Pancreas (tissue), 10 donors: ENCODE measurements at regions not wholly inside any gene's neighbourhood (a gene's known extent, or its start where the extent isn't known, plus 50 kb on each side); places are given as distances from the start of the nearest gene placed in this dataset.
A peak's percentile ranks its signal among the peaks of the same experiment; 100 is the strongest.

Experiments
- ATAC-seq, 4 donors: fragments of 200-7000 bp; cut with Tn5 transposase; one replicate each; pipeline versions ENCODE4 v1.8.0 to v1.9.1; 2020; ENCODE audit warnings: mild to moderate bottlenecking in 4 of 4, moderate library complexity in 4 of 4
- DNase-seq, 6 donors: peaks; one replicate each; pipeline ENCODE4 v3.0.0-alpha.2; 2020
- FAIRE-seq: peaks from 2 replicates; lab custom pipeline; 2012; peaks lifted over from hg19 to GRCh38; lab: Jason Lieb, UNC
- H3K27ac ChIP-seq, 4 donors: fragments of 200-600 bp; sonication (generic); 1 replicate in 3 of 4; 2 replicates in 1 of 4; pipeline versions ENCODE4 v1.5.0 to v1.8.0; 2020
- H3K27me3 ChIP-seq, 4 donors: fragments of 200-600 bp; one replicate each; pipeline ENCODE4 v1.8.0; 2021
- H3K36me3 ChIP-seq, 3 donors: fragments of 200-600 bp; sonication (generic) in 1 of 3; one replicate each; pipeline versions ENCODE4 v1.5.0 to v1.8.0; 2020 to 2021
- H3K4me1 ChIP-seq, 3 donors: fragments of 200-600 bp; one replicate each; pipeline ENCODE4 v1.8.0; 2021
- H3K4me3 ChIP-seq, 4 donors: fragments of 200-600 bp; sonication (generic) in 2 of 4; one replicate each; pipeline versions ENCODE4 v1.5.0 to v1.8.0; 2020 to 2021
- H3K9me3 ChIP-seq, 4 donors: fragments of 200-600 bp; one replicate each; pipeline ENCODE4 v1.8.0; 2021
- CTCF ChIP-seq, 4 donors: fragments of 200-600 bp; sonication (generic) in 3 of 4; IDR thresholded peaks; one replicate each; pipeline versions ENCODE4 v1.5.0 to v1.8.0; 2021; ENCODE audit warnings: antibody characterized with exemption in 4 of 4
- WGBS, 2 donors: extraction: QIAGEN DNeasy Blood & Tissue Kit; methylation state at CpG; one replicate each; pipeline ENCODE4 v1.1.7; 2013; 5-methylcytosine and 5-hydroxymethylcytosine counted together
- intact Hi-C, 3 donors: fragments of 100-400 bp; cut with DNase I; formaldehyde crosslinking; loops; one replicate each; pipeline versions ENCODE4 v1.11.1 to v1.14.2; 2022
- donor health status: healthy with polysubstance abuse.
- donor health status: DM: no; HTN: no; CAD: no; lungs with moderate emphysema.
- donor health status: DM: no; HTN: no; CAD: no.
- donor health status: control.
- donor health status: control.
- donor health status: Bipolar disorder and iron deficiency.
- donor health status: DM: yes; HTN: yes; CAD: no.
- donor health status: DM: no; HTN: no; CAD: no.
- donor health status: DM: no; HTN: no; CAD: no.
- donor health status: DM: yes; HTN: yes; CAD: no.

GRCh38 chr14:101460521-101460920 lies 100.8 kb upstream of the DIO3 start:
- H3K4me1 ChIP-seq: peaks cover 0 to 11% (median 6%) of the 10 kb centered on the region in 3 donors
- no peaks in the 10 kb centered on the region for H3K9me3 ChIP-seq
- DNase-seq (no peak), FAIRE-seq (no peak), ATAC-seq (no peak)
- intact Hi-C loops: no loop called here
- no peaks in the 10 kb centered on the region for H3K36me3 ChIP-seq
- no peak overlapping the region for H3K27ac ChIP-seq
- peaks cover 0 to 21% (median 10%) of the 10 kb centered on the region in 4 donors for H3K27me3 ChIP-seq
- no peak overlapping the region for H3K4me3 ChIP-seq
- TF ChIP-seq CTCF (IDR thresholded peaks at IDR 0.05): no peak
- WGBS, 2 donors: 95 to 98% methylated on average over 6 of the region's 6 CpGs

- Histone ChIP-seq H3K27me3 (peaks cover 0 to 18% (median 10%) of the 10 kb centered on the region in 4 donors), H3K27ac (no peak overlapping the region), H3K36me3 (no peaks in the 10 kb centered on the region), H3K9me3 (no peaks in the 10 kb centered on the region), H3K4me3 (no peak overlapping the region), H3K4me1 (peaks cover 0 to 11% (median 6%) of the 10 kb centered on the region in 3 donors)
- 74 to 82% methylated on average over 12 of the region's 12 CpGs for WGBS, 2 donors
- FAIRE-seq (no peak), ATAC-seq (peak in 1 of 4 donors; percentile 44), DNase-seq (peak in 2 of 6 donors; percentile 30 to 47)
- intact Hi-C loops: no loop called here
- TF ChIP-seq CTCF (IDR thresholded peaks at IDR 0.05): no peak
These were observed 100.1 kb upstream of the DIO3 start for GRCh38 chr14:101460986-101461750.

GRCh38 chr14:101461891-101462290 lies 99.4 kb upstream of the DIO3 start:
- ATAC-seq: no peak
- peak in 2 of 6 donors; percentile 29 to 35 for DNase-seq
- no peak for TF ChIP-seq CTCF (IDR thresholded peaks at IDR 0.05)
- WGBS, 2 donors: 90 to 96% methylated on average over 8 of the region's 8 CpGs
- Histone ChIP-seq H3K36me3 (no peaks in the 10 kb centered on the region), H3K27me3 (peaks cover 0 to 18% (median 10%) of the 10 kb centered on the region in 4 donors), H3K4me3 (no peak overlapping the region), H3K4me1 (peaks cover 0 to 11% (median 6%) of the 10 kb centered on the region in 3 donors), H3K27ac (no peak overlapping the region), H3K9me3 (no peaks in the 10 kb centered on the region)
- intact Hi-C loops: no loop called here
- no peak for FAIRE-seq

GRCh38 chr14:101462726-101463565 lies 98.3 kb upstream of the DIO3 start:
- Histone ChIP-seq H3K27ac (no peak overlapping the region), H3K27me3 (peaks cover 0 to 17% (median 9%) of the 10 kb centered on the region in 4 donors), H3K36me3 (no peaks in the 10 kb centered on the region), H3K4me1 (peaks cover 0 to 11% (median 6%) of the 10 kb centered on the region in 3 donors), H3K4me3 (no peak overlapping the region), H3K9me3 (no peaks in the 10 kb centered on the region)
- TF ChIP-seq CTCF (IDR thresholded peaks at IDR 0.05): no peak
- intact Hi-C loops: no loop called here
- FAIRE-seq (no peak), DNase-seq (peak in 2 of 6 donors; percentile 21 to 41), ATAC-seq (no peak)
- WGBS, 2 donors: 90 to 92% methylated on average over 15 of the region's 15 CpGs
